ENCODE measurements at regions not wholly inside any gene's neighbourhood (a gene's known extent, or its start where the extent isn't known, plus 50 kb on each side); places are given as distances from the start of the nearest gene placed in this dataset.

DNA sequence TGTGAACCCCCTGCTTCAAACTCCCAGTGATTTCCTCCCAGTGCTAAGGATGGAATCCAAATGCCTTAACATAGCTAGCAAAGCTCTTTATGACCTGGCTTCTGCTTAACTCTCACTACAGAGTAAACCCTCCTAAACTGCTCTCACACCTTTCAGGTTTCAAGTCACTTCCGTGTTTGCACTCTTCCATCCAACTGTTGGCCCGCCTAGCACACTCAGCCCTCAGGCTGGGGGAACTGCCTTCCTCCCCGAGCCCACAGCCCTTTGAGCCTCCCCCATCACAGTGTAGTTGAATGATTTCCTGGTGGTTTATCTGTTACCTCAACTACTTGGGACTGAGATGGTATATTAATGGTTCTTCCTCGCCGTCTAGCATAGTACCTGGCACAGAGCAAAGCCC is 342.5 kb downstream of the NPIPA8 start:
- no peak overlapping the region for H3K27ac Mint-ChIP-seq (ENCODE audit: unreplicated experiment)
- H3K36me3 Mint-ChIP-seq (ENCODE audit: low read depth), result no peaks in the 10 kb centered on the region
- no peaks in the 10 kb centered on the region for H3K4me1 Mint-ChIP-seq (ENCODE audit: low read depth)
- DNase-seq (ENCODE audit: low spot score), result no peak
- H3K9me3 Mint-ChIP-seq (ENCODE audit: low read depth), result peaks cover 6% of the 10 kb centered on the region
- no peak overlapping the region for H3K4me3 Mint-ChIP-seq (ENCODE audit: unreplicated experiment)
- no peaks in the 10 kb centered on the region for H3K27me3 Mint-ChIP-seq (ENCODE audit: low read depth)
- TF ChIP-seq, protein P1, sequence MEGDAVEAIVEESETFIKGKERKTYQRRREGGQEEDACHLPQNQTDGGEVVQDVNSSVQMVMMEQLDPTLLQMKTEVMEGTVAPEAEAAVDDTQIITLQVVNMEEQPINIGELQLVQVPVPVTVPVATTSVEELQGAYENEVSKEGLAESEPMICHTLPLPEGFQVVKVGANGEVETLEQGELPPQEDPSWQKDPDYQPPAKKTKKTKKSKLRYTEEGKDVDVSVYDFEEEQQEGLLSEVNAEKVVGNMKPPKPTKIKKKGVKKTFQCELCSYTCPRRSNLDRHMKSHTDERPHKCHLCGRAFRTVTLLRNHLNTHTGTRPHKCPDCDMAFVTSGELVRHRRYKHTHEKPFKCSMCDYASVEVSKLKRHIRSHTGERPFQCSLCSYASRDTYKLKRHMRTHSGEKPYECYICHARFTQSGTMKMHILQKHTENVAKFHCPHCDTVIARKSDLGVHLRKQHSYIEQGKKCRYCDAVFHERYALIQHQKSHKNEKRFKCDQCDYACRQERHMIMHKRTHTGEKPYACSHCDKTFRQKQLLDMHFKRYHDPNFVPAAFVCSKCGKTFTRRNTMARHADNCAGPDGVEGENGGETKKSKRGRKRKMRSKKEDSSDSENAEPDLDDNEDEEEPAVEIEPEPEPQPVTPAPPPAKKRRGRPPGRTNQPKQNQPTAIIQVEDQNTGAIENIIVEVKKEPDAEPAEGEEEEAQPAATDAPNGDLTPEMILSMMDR (IDR thresholded peaks at IDR 0.05), result no peak

GRCh38 chr16:17992416-17992815 is 344.1 kb downstream of the NPIPA8 start:
- no peaks in the 10 kb centered on the region for H3K27me3 Mint-ChIP-seq (ENCODE audit: low read depth)
- no peak overlapping the region for H3K4me3 Mint-ChIP-seq (ENCODE audit: unreplicated experiment)
- no peak overlapping the region for H3K27ac Mint-ChIP-seq (ENCODE audit: unreplicated experiment)
- TF ChIP-seq, protein P1 (IDR thresholded peaks at IDR 0.05), result no peak
- peaks cover 6% of the 10 kb centered on the region for H3K9me3 Mint-ChIP-seq (ENCODE audit: low read depth)
- DNase-seq (ENCODE audit: low spot score), result no peak
- H3K36me3 Mint-ChIP-seq (ENCODE audit: low read depth), result no peaks in the 10 kb centered on the region
- H3K4me1 Mint-ChIP-seq (ENCODE audit: low read depth), result no peaks in the 10 kb centered on the region

DNA sequence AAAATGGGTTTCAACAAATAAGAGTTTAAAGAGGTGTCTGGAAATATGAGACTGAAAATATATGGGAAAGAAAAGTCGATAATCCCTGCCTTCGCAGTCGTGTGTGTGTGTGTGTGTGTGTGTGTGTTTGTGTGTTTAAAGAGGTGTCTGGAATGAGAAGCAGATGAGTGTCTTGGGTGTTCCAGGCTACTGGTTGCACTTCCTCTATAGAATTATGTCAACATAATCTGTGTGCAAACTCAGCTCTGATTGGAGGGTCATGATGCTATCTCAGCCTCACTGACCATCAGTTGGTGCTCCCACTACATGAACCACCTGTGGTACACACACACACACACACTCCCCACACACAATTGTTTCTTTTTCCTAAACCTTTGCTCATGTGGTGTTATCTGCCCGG is 347.3 kb downstream of the NPIPA8 start:
- Mint-ChIP-seq H3K27ac (ENCODE audit: unreplicated experiment) (no peak overlapping the region), H3K27me3 (ENCODE audit: low read depth) (no peaks in the 10 kb centered on the region), H3K36me3 (ENCODE audit: low read depth) (no peaks in the 10 kb centered on the region), H3K4me3 (ENCODE audit: unreplicated experiment) (no peak overlapping the region), H3K9me3 (ENCODE audit: low read depth) (peaks cover 5% of the 10 kb centered on the region), H3K4me1 (ENCODE audit: low read depth) (no peaks in the 10 kb centered on the region)
- TF ChIP-seq, protein P1 (IDR thresholded peaks at IDR 0.05), result no peak
- no peak for DNase-seq (ENCODE audit: low spot score)

DNA sequence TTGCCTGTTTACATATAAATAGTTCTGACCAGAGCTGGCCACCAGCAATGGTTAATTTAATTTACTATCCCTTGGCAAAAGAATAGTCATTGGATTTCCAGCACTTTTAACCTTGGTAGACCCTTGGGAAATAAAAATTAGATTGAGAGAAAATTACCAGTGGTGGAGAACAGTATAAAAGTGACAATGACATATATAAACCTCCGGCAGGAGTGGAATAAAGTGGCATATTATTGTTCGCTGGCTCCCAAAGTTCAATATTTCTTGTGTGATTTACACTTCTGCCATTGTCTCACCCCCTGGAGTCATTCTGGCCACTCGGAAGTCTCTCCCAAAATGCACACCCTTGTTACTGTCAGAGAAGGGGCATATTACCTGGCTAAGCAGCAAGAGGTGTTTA is 347.7 kb downstream of the NPIPA8 start:
- no peak overlapping the region for H3K4me3 Mint-ChIP-seq (ENCODE audit: unreplicated experiment)
- H3K4me1 Mint-ChIP-seq (ENCODE audit: low read depth), result no peaks in the 10 kb centered on the region
- no peak for DNase-seq (ENCODE audit: low spot score)
- TF ChIP-seq, protein P1 (IDR thresholded peaks at IDR 0.05), result no peak
- H3K27ac Mint-ChIP-seq (ENCODE audit: unreplicated experiment), result no peak overlapping the region
- peaks cover 4% of the 10 kb centered on the region for H3K9me3 Mint-ChIP-seq (ENCODE audit: low read depth)
- no peaks in the 10 kb centered on the region for H3K36me3 Mint-ChIP-seq (ENCODE audit: low read depth)
- no peaks in the 10 kb centered on the region for H3K27me3 Mint-ChIP-seq (ENCODE audit: low read depth)

- Mint-ChIP-seq H3K4me3 (ENCODE audit: unreplicated experiment) (no peak overlapping the region), H3K9me3 (ENCODE audit: low read depth) (peaks cover 3% of the 10 kb centered on the region), H3K36me3 (ENCODE audit: low read depth) (no peaks in the 10 kb centered on the region), H3K27me3 (ENCODE audit: low read depth) (no peaks in the 10 kb centered on the region), H3K27ac (ENCODE audit: unreplicated experiment) (no peak overlapping the region), H3K4me1 (ENCODE audit: low read depth) (no peaks in the 10 kb centered on the region)
- TF ChIP-seq, protein P1 (IDR thresholded peaks at IDR 0.05), result no peak
- DNase-seq (ENCODE audit: low spot score), result no peak
Observed at GRCh38 chr16:17986991-17987390, 349.5 kb downstream of the NPIPA8 start.
